ENCODE measurements at regions not wholly inside any gene's neighbourhood (a gene's known extent, or its start where the extent isn't known, plus 50 kb on each side); places are given as distances from the start of the nearest gene placed in this dataset.

- Mint-ChIP-seq H3K4me1 (ENCODE audit: low read depth, unreplicated experiment) (peaks cover 15% of the 10 kb centered on the region), H3K27ac (ENCODE audit: unreplicated experiment) (peak overlapping the region; percentile 82), H3K4me3 (ENCODE audit: low read depth, unreplicated experiment) (no peak overlapping the region), H3K36me3 (ENCODE audit: insufficient read depth, unreplicated experiment) (peaks cover 11% of the 10 kb centered on the region), H3K27me3 (ENCODE audit: unreplicated experiment) (no peaks in the 10 kb centered on the region), H3K9me3 (ENCODE audit: low read depth, unreplicated experiment) (no peaks in the 10 kb centered on the region)
- TF ChIP-seq, protein P1, sequence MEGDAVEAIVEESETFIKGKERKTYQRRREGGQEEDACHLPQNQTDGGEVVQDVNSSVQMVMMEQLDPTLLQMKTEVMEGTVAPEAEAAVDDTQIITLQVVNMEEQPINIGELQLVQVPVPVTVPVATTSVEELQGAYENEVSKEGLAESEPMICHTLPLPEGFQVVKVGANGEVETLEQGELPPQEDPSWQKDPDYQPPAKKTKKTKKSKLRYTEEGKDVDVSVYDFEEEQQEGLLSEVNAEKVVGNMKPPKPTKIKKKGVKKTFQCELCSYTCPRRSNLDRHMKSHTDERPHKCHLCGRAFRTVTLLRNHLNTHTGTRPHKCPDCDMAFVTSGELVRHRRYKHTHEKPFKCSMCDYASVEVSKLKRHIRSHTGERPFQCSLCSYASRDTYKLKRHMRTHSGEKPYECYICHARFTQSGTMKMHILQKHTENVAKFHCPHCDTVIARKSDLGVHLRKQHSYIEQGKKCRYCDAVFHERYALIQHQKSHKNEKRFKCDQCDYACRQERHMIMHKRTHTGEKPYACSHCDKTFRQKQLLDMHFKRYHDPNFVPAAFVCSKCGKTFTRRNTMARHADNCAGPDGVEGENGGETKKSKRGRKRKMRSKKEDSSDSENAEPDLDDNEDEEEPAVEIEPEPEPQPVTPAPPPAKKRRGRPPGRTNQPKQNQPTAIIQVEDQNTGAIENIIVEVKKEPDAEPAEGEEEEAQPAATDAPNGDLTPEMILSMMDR (IDR thresholded peaks at IDR 0.05; ENCODE audit: unreplicated experiment), result no peak
- intact Hi-C loops (cut with micrococcal nuclease; ENCODE audit: unreplicated experiment), result no loop called here
- CTCF ChIA-PET, result interaction anchor here (0.6 to 1.5 kb wide), 4 partner anchors 11 to 290 kb away, joined by 3 to 9 read pairs (median 4); no protein-coding TSS in a partner anchor
- peak; percentile 62 for DNase-seq
- TSS peak; percentile 91 for BruUV-seq (replicated peaks)
Measured at GRCh38 chr2:9782197-9782719, 61.0 kb upstream of the TAF1B start.

GRCh38 chr2:9789371-9789770, 53.9 kb upstream of the TAF1B start:
- intact Hi-C loops (cut with micrococcal nuclease; ENCODE audit: unreplicated experiment), result no loop called here
- TF ChIP-seq, protein P1 (IDR thresholded peaks at IDR 0.05; ENCODE audit: unreplicated experiment), result no peak
- no peak for DNase-seq
- H3K9me3 Mint-ChIP-seq (ENCODE audit: low read depth, unreplicated experiment), result no peaks in the 10 kb centered on the region
- H3K27me3 Mint-ChIP-seq (ENCODE audit: unreplicated experiment), result no peaks in the 10 kb centered on the region
- no peak overlapping the region for H3K27ac Mint-ChIP-seq (ENCODE audit: unreplicated experiment)
- CTCF ChIA-PET, result no interaction called here
- no peak overlapping the region for H3K4me3 Mint-ChIP-seq (ENCODE audit: low read depth, unreplicated experiment)
- no peaks in the 10 kb centered on the region for H3K4me1 Mint-ChIP-seq (ENCODE audit: low read depth, unreplicated experiment)
- no TSS peak for BruUV-seq (replicated peaks)
- no peaks in the 10 kb centered on the region for H3K36me3 Mint-ChIP-seq (ENCODE audit: insufficient read depth, unreplicated experiment)

GRCh38 chr2:9790702-9791225, 52.5 kb upstream of the TAF1B start:
- no peaks in the 10 kb centered on the region for H3K27me3 Mint-ChIP-seq (ENCODE audit: unreplicated experiment)
- H3K4me1 Mint-ChIP-seq (ENCODE audit: low read depth, unreplicated experiment), result no peaks in the 10 kb centered on the region
- H3K27ac Mint-ChIP-seq (ENCODE audit: unreplicated experiment), result no peak overlapping the region
- H3K4me3 Mint-ChIP-seq (ENCODE audit: low read depth, unreplicated experiment), result no peak overlapping the region
- TF ChIP-seq, protein P1 (IDR thresholded peaks at IDR 0.05; ENCODE audit: unreplicated experiment), result no peak
- BruUV-seq (replicated peaks), result no TSS peak
- H3K36me3 Mint-ChIP-seq (ENCODE audit: insufficient read depth, unreplicated experiment), result no peaks in the 10 kb centered on the region
- intact Hi-C loops (cut with micrococcal nuclease; ENCODE audit: unreplicated experiment), result no loop called here
- CTCF ChIA-PET, result no interaction called here
- no peak for DNase-seq
- no peaks in the 10 kb centered on the region for H3K9me3 Mint-ChIP-seq (ENCODE audit: low read depth, unreplicated experiment)

DNA sequence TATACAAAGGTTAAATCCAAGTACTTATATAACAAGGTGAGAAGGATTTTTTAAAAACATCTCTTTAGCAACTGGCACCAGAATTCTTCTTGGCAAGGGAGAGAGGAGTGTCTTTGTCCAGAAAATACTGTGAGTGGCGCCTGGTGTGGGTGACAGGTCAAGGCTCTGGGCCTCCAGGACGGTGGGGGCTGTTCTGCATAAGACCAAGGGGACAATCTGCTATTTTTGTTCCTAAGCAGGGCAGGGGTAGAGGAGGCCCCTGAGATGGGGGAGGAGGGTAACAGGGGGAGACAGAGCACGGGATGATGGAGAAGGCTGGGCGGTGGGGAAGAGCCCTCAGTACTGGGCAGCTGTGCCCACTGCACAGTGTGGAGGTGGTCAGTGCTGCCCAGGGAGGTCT, 51.6 kb upstream of the TAF1B start:
- CTCF ChIA-PET, result no interaction called here
- intact Hi-C loops (cut with micrococcal nuclease; ENCODE audit: unreplicated experiment), result no loop called here
- Mint-ChIP-seq H3K4me3 (ENCODE audit: low read depth, unreplicated experiment) (no peak overlapping the region), H3K36me3 (ENCODE audit: insufficient read depth, unreplicated experiment) (no peaks in the 10 kb centered on the region), H3K9me3 (ENCODE audit: low read depth, unreplicated experiment) (no peaks in the 10 kb centered on the region), H3K27me3 (ENCODE audit: unreplicated experiment) (no peaks in the 10 kb centered on the region), H3K4me1 (ENCODE audit: low read depth, unreplicated experiment) (no peaks in the 10 kb centered on the region), H3K27ac (ENCODE audit: unreplicated experiment) (no peak overlapping the region)
- DNase-seq, result no peak
- BruUV-seq (replicated peaks), result no TSS peak
- TF ChIP-seq, protein P1 (IDR thresholded peaks at IDR 0.05; ENCODE audit: unreplicated experiment), result no peak

All from Calu3 (cell line).